NCI-H1092 (cell line): ENCODE measurements at regions not wholly inside any gene's neighbourhood (a gene's known extent, or its start where the extent isn't known, plus 50 kb on each side); places are given as distances from the start of the nearest gene placed in this dataset.

Source experiments
- DNase-seq: peaks from one replicate; lab custom pipeline; 2025; lab: John Stamatoyannopoulos, UW

DNA sequence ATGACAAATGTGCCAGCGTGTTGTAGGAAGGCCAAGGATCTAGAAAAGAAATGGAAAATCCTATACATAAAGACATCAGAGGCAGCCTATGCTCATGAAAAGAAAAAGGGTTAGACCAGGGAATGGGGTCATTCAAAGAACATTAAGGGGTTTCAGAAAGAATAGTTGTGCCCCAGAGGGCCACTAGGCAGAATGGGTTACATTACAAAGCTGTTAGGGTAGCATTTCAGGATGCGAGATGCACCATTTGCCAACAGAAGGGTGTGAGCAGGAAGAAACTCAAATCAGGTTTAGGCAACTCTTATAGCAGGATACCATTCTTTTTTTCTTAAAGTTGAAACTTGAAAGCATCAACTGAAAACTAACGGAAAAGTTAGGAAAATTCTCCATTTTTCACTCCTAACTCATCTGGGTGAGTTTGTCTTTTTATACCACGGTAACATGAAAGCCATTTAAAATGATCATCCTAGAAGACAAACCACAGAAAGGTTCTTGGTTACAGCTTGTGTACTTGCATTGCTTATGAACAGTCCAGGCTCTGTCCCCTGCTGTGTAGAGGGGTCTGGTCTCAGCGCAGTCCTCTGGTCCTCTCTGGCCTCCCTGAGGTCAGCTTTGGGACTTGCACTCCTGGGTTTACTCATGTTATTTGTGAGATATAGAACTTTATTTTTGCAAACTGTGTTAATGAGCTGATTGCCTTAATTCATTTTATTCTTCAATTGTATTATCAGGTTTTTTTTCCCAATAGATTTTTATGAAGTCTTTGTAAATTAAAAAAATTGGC, 209.1 kb downstream of the DACT1 start:
- DNase-seq = no peak

DNA sequence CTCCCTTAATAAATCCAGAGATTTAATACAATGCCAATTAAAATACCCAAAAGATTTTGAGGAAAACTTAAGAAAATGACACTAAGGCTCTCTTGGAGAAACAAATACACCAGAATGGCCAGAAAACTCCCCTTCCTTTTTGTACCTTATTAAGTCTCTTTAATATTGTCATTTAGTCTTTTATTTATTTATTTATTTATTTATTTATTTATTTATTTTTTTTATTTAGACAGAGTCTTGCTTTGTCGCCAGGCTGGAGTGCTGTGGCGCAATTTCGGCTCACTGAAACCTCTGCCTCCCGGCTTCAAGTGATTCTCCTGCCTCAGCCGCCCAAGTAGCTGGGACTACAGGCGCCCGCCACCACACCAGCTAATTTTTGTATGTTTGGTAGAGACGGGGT, 210.6 kb downstream of the DACT1 start:
- DNase-seq = no peak

DNA sequence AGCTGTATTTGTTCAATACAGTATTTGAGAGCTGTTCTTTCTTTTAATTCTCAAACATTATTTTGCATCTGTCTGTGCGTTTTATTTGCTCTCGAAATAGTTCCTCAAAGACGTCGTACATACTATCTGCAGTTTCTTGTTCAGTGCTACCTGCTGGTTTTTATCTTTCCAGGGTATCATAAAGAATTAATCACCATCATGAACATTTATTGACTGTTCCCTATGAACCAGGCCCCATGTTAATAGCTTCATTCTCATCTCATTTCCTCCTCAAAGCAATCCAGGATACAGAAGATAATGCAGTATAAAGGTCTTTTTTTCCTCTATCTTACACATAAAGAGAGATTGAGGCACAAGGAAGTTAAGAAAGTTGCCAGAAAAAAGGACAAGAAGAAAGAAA, 211.8 kb downstream of the DACT1 start:
- no peak for DNase-seq

DNA sequence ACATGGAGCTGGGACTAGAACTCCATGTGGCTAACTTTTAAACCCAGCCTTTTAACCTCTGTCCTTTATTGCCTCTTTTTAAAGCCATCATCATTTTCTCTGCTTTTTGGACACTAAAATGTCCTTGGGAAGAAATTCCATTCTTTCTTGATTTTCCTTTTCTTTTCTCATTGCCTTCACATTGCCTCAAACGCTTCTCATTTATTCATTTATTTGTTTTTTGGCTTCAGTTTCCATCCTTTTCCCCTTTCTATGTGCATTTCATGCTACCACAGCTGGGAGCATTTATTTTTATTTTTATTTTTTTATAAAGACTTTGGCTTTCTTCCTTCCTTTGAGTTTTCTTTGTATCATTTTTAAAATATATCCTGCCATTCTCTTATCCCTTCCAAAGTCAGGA, 212.2 kb downstream of the DACT1 start:
- DNase-seq = no peak

DNA sequence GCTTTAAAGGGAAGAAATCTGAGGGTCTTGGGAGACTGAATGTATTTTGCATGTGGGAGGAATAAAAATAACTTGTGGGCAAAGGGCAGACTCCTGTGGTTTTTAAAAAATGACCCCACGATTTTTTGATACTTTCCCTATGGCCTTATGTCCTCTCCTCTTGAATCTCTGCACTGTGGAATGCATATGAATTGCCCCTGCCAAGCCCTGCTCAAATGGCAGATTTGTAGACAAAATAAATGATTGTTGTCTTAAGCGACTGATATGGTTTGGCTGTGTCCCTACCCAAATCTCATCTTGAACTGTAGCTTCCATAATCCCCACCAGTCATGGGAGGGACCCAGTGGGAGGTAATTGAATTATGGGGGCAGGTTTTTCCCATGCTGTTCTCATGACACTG, 223.8 kb downstream of the DACT1 start:
- DNase-seq = no peak

DNA sequence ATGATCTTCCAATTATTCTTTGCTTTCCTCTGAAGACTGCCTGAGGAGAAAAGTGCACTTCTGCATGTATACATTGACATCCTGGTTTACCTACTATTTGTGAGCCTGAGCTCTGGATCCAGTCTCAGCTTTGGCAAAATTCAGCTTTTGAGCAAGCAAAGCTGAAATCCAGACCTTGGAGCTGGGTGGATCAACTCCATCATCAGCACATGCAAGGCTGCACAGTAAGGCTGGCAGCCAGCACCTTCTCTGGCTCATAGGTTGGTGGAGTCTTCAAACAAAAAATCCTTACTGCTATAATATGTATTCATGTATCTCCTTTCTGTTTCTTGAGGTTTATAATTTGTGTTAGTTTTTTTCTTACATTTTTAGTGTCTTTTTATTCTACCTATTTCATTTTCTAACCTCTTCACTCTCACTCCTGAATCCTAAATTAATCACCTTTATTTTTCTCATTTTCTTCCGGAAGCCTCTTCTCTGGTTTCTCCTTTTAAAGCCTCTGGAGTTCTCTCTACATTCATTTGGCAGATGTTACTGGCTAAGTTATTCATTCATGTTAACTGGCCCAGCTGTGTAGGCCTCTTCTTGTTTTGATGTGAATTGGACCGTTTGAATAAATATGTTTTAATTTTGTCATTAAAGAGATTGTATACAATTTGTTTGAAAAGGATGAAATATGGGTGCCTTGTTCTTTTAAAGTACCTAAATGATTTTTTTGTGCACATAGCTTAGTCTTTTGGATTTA, 224.8 kb downstream of the DACT1 start:
- DNase-seq = no peak

DNA sequence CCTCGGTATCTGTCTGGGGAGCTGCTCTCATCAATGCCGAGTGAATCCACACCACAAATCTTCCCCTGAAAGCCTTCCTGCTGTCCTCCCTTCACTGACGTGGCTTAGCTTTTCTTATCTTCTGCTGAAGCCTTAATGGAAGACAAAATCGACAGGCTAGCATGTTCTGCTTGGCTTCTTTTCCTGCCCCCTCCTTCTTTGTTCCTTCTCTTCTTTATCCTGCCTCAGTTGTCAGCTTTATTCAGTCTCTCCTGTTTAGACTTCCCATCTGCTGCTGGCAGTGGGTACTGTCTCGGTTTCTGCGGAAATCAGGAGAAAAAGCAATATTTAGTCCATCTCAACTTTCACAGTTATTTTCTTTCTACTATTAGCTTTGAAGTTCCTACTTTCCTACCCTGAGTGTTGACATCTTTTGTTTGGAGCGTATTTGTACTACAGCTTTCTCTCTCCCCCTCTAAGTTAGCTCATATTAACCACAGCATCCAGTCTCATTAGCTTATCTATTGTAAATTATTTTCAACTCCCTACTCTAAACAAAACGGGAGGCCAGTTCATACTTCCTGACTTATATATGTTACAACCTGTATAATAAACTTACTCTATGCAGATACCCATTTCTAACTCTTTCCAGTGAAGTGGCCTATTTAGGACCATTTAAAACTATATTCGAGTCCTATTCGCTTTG, 226.0 kb downstream of the DACT1 start:
- DNase-seq = no peak

DNA sequence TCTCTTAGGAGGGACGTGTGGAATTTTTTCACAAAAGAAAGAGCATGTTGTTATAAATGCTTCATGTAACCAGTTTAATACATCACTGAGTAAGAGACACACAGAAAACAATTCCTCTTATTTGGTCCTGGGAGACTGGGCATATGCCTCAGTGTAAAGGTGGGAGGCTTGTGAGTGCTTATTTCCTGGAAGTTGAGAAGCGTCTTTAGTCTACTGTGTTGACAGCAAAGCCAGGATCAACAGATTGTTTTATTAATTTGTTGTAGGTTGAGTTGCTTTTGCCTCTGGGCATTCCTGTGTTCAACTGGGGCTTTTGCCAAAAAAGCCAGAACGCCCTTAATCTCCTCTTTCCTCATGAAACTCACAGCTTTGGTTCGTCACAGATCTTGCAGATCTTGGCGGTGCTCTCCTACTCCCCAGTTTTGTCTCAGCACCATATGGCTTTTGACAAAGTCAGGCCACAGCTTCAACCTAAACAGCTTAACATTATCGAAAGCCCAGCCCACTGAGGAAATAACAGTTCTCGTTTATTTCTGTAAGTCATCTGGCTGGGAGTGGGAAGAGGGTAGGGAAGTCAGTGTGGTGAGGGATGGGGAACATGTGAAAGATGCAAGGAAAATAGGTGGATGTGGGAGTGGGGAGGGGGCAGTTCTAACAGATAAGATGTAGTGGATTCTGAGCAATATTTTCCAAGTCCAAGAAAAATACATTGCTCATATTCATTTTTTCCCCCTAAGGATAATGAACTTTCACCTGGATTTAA, 227.2 kb downstream of the DACT1 start:
- DNase-seq = no peak

DNA sequence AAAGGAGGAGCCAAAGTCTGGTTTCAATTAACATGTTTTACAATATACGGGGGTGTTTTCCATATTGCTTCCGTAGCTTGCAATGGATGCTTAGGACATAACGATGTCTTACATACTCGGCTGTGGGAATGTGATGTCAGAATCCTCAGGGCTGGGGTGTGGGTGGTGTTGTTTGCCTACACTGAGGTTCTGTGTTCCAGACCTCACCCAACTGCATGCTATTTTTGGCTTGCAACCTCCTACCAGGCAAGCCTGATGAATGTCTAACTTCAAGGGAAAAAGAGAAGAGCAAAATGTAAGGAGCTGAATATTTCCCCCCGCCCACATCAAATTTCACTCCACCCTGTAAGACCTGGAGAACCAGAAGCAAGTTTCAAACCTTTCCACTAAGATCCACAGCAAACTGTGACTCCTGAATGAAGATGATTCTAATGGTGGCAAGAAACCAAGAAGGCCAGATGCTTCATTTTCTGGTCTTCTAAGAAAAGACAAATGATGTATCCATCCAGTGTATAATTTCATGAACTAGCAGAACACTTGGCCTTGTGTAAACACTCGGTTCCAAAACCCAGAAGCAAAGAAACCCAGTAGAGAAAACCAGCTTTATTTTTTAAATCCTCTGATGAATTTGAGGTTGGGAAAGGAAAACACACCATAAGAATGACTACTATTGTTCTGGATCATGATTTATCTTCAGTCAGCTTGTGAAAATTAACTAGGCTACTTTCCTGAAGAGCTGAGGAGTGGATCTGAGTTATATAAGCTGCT, 227.9 kb downstream of the DACT1 start:
- DNase-seq = no peak

DNA sequence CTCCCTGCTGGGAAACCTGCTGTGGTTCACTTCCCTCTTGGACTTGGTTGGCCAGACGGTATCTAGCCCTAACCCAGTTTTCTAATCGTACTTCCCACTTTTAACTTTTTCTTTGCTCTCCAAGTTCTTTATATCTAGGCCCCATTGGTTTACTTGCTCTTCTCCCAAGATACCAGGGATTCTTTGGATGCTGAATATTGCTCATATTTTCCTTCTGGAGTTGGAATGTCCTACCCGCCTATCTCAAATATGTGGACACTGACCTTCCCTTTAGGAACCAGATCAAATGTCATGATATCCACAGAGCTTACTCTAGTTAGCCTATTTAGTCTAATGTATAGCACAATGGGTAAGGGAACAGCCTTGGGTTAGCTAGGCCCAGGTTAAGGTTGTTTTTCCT, 228.6 kb downstream of the DACT1 start:
- no peak for DNase-seq

DNA sequence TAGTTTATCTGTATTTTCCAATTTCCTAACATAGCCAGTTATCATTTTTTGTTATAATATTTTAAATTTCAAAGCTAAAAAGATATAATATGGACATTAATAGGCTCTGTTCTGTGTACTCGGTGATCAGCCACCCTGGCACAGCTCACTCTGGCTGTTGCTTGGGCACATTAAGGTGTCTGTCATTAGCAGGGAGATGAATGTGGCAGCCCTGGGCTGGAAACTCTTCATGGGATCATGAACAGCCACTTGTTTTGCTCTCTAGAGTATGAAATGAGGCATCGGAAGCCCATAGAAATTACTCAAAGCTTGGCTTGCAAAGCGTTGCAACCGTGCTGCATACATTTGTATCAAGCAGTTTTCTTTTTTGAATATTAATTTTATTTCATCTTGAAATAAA, 233.2 kb downstream of the DACT1 start:
- DNase-seq = no peak

DNA sequence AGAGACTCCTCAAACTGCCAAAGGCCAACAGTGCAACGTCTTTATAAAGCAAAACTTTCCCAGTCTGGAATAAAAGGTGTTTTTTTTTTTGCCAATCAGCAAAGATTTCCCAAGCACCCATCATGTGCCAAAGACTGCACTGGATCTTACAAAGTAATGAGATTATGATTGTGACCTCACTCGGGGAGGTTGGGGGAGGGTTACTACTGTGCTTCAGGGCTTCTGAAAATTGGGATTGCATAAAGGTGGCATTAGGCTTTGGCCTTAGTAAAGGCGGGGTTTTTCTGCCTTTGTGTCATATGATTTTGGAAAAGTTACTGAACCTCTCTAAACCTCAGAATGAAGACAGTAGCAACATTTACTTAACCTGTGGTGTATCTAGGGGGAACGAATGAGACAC, 233.8 kb downstream of the DACT1 start:
- no peak for DNase-seq

DNA sequence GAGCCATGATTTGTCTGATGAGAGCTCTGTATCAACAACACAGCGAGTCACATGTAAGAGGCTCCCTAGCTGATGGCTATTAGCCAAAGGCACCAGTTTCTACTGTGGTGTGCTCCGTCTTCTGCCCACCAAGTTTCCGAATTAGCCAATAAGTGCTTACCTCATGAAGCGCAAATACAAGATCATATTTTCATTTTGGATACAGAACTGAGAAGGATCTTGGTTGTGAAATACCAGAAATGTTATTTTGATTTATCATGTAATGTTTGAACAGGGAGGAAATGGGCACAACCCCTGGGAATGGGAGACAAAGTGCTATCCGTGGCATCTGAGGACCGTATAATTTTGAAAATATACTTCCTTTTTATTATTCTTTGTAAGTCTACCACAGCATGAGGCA, 234.3 kb downstream of the DACT1 start:
- no peak for DNase-seq

DNA sequence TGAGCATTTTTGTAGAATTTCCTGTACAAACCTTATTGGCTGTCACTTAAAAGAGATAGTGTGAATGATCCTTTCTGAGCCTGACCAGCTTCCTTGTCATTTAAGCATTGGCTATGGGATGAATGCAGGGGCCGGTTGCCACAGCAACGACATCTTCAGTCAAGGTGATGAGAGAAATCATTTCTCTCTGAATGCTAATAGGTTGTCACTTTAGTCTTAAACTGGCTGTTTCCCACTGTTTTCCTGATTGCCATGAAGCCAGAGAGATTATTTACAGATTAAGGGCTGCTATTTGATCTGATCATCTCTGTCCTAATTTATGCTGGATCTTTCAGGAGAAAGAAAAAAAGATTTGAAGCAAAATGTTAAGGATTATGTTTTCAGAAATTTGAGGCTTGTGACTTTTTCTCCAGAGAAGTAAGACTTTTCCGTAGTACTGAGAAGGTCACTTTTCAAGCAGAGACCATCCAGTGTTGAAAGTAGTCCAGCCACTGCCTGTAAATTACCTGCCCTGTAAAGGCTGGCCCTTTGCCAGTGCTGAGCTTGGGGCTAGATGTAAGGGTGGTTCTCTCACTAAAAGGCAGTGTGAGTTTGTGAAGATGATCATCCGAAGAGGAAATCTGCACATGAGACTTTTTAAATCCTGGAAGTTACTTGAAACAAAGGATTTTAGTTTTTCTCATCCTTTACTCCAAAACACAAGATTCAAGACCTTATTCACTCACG, 235.6 kb downstream of the DACT1 start:
- DNase-seq = no peak

DNA sequence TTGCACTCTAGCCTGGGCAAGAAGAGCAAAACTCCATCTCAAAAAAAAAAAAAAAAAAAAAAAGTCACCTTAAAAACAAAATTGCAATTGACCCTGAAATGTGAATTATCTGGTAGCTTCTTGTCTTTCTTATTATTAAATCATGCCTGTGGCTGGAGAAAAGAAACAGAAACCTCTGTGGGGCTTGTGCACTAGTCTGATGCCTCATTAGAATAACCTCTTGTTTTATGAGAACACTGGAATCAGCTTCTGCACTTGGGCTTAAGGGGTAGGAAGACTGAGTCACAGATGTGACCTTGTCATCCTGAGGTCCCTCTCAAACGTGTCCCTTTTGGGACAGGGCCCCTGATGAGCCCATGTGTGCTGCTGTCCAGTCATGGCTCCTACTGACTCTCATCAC, 237.9 kb downstream of the DACT1 start:
- no peak for DNase-seq

DNA sequence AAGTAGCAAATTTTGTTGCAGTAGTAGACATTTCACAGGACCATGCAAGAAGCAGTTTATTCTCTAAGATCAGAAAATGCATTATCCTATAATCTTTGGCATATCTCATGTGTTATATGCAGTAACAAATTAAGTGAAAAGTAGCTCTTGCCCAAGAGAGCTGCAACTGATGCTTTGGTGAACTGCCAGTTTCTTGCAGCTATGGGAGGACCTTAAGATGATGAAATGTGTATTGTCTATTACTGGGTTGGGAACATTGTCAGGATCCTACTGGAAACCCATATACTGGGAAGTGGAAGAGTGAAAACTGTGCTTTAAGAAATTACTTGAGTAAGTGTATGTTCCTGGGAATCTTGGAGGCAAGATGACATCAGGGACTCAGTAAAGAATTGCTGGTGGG, 238.8 kb downstream of the DACT1 start:
- DNase-seq = no peak

DNA sequence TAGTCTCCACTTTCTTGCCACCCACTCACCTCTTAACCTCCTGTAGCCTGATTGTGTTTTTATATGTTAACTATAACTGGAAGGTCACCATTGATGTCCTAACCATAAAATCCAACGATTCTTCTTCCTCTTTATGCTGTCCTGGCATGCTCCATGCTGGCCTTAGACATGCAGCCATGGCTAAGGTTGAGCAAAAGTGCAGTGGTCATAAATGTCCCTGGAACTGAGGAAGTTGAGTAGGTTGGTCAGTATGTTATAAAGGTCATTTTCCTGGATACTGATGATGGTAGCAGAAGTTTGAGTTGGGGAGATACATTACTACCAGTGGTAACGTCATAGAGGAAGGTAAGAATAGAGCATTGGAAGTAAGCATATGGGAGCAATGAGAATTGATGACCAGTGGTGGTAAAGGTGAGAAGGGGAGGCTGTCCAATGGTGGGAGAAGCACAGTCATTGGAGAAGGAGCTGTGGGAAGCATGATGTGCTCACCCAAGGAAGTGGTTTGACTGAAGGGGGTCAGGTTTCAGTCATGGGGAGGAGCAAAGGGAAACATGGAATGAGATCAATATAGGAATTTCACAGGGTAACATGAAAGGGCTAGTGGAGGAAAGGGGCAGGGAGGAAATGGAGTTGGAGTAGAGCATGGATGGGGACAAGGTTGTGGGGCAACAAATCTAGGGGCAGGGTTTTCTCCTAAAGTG, 240.8 kb downstream of the DACT1 start:
- no peak for DNase-seq

DNA sequence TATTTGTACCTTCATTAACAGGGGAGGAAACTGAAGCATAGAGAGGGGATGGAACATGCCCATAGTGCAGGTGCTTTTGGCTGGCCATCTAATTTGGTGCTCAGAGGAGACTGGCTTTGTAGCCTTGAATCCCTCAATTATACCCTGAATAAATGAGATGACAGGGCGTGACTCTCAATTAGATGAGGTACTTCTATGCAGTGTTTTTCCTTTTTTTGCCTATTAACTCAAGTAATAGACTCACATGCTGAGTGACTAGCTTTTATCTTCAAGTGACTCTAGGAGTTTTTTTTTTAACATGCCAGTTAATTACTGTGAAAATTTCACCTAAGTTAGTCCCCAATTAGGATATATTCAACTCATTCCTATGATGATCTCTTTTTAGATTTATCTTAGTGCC, 243.7 kb downstream of the DACT1 start:
- DNase-seq = no peak

DNA sequence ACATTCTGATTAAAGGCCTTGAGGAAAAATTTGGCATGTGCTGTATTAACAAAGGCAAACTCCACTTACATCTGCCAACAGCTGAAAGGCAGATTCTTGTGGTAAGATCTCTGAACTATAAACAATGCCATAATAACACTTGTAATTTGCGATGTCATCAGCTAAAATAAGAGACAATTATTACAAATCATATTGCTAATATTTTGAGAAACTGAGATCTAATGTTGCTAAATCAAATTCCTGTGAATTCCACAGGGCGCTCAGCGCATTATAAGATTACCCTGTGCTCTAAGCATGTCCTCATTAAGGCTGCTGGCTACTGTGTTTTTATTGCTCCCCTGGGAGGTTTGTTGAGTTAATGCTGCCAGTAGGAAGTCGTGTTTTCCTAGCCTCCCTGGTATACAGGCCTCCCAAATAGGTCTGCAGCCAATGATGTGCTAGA, 244.8 kb downstream of the DACT1 start:
- DNase-seq = peak; percentile 35

DNA sequence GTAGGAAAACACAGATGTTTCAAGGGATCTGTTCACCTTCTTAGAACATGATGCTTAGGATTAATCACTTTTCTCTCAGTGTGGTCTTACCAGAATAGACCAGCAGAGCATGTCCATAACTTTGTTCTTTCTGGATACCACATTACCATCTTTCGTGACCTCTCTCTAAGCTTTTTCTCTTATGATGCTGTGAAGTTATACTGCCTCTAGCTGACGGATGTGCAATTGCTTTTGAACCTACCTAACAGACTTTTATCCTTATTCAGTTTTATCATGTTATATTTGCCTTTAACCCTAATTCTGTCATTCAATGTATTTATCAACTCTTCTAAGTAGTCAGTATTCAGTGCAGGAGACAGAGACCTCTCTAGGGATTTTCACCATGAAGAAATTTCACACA, 246.7 kb downstream of the DACT1 start:
- DNase-seq = no peak
